IgD-negative memory B cell (primary cell): ENCODE measurements at regions not wholly inside any gene's neighbourhood (a gene's known extent, or its start where the extent isn't known, plus 50 kb on each side); places are given as distances from the start of the nearest gene placed in this dataset.

Experiments
- H3K27ac Mint-ChIP-seq, 3 donors: one replicate each; pipeline ENCODE4 v1.8.0; 2020 to 2022; ENCODE audit warnings: mild to moderate bottlenecking in 3 of 3, mixed read lengths in 3 of 3, moderate library complexity in 1 of 3
- H3K27me3 Mint-ChIP-seq: one replicate; pipeline ENCODE4 v1.8.0; 2021; ENCODE audit warnings: mixed read lengths
- H3K36me3 Mint-ChIP-seq: one replicate; pipeline ENCODE4 v1.8.0; 2020; ENCODE audit warnings: mild to moderate bottlenecking, mixed read lengths
- H3K4me1 Mint-ChIP-seq, 3 donors: one replicate each; pipeline ENCODE4 v1.8.0; 2020 to 2022; ENCODE audit warnings: mixed read lengths in 3 of 3, mild to moderate bottlenecking in 1 of 3
- H3K4me3 Mint-ChIP-seq, 4 donors: one replicate each; pipeline ENCODE4 v1.8.0; 2020 to 2022; ENCODE audit warnings: mild to moderate bottlenecking in 4 of 4, mixed read lengths in 4 of 4, moderate library complexity in 3 of 4
- H3K9me3 Mint-ChIP-seq, 3 donors: one replicate each; pipeline ENCODE4 v1.8.0; 2020 to 2021; ENCODE audit warnings: mixed read lengths in 3 of 3, mild to moderate bottlenecking in 1 of 3

DNA sequence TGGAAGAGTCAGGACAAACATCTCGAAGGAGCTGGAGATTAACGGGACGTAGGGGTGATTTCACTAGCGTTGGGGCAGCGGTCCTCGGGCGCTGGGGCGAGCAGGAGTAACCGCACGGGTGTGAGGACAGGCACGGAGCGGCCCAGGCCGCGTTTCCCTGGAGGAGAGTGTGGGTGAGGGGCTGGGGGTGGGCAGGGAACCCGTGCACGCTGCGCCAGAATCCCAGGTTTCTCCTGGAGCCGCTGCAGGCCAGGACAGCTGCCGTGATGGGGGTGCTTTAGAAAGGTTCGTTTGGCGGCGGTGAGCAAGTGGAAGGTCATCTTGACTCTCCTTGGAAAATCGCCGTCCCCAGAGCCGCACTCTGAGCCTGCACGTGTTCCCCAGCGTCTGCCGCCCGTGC lies 290.2 kb upstream of the IRX1 start:
- Mint-ChIP-seq H3K4me1 (no peaks in the 10 kb centered on the region), H3K27ac (no peak overlapping the region), H3K36me3 (peaks cover 3% of the 10 kb centered on the region), H3K9me3 (peaks cover 2 to 10% (median 6%) of the 10 kb centered on the region in 3 donors), H3K4me3 (no peak overlapping the region), H3K27me3 (peaks cover 2% of the 10 kb centered on the region)

DNA sequence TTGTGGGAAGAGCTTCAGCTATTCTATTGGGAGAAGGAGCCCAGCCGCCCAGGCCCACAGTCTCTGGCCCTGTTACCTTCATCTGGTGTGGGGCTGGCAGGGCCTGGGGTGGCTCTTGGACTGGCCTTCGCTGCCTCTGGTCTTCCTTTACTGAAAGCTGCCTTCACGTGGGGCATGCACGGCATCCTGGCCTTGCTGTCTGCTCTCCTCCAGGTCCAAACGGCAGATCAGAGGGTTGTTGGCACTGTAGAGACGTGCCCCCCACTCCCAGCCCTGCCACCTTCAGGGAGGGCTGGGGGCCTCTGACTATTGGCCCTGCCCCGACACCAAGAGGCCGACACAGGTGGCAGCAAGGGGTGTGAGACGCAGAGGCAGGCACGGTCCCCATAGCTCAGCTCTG lies 291.3 kb upstream of the IRX1 start:
- no peak overlapping the region for H3K4me3 Mint-ChIP-seq
- H3K27me3 Mint-ChIP-seq, result peaks cover 2% of the 10 kb centered on the region
- peaks cover 2 to 10% (median 6%) of the 10 kb centered on the region in 3 donors for H3K9me3 Mint-ChIP-seq
- no peak overlapping the region for H3K27ac Mint-ChIP-seq
- H3K4me1 Mint-ChIP-seq, result no peaks in the 10 kb centered on the region
- H3K36me3 Mint-ChIP-seq, result peaks cover 3% of the 10 kb centered on the region

DNA sequence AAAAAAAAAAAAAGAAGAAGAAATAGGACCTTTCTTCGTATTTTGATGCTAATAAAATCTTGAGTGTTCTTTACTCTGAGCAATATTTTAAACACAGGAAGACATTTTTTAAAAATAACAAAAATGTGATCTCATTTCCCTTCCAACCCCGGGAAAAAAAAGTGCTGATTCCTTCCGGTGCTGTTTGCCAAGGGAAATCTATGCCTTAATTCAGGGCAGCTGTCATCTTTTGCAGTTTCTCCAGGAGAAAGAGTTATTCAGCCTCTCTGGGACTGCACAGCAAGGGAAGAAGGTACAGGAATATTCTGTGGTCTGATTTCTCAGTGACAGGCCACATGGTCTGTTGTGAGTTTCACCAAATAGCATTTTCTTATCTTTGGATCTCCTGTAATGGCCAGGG lies 291.9 kb upstream of the IRX1 start:
- Mint-ChIP-seq H3K9me3 (peaks cover 2 to 10% (median 3%) of the 10 kb centered on the region in 3 donors), H3K27ac (no peak overlapping the region)

DNA sequence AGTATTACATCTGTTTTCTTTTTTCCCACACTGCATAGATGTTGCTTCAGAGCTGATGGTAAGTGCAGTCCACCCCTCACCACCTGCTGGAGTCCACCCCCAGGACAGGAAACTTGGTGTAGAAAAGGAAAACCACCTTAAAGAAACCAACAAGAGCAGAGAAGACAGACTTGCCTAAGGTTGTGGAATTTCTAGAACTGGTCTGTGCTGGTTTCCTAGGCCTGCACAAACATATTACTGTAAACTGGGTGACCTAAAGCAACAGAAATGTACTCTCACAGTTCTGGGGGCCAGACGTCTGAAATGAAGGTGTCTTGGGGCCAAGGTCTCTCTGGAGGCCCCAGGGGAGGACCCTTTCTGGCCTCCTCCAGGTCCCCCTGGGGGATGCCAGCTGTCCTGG lies 293.4 kb upstream of the IRX1 start:
- Mint-ChIP-seq H3K9me3 (peaks cover 0 to 6% (median 2%) of the 10 kb centered on the region in 3 donors), H3K4me1 (no peaks in the 10 kb centered on the region), H3K4me3 (no peak overlapping the region), H3K36me3 (peaks cover 4% of the 10 kb centered on the region), H3K27me3 (peaks cover 2% of the 10 kb centered on the region), H3K27ac (no peak overlapping the region)

More for the DNA sequence above, 291.9 kb upstream of the IRX1 start:
- Mint-ChIP-seq H3K4me1 (no peaks in the 10 kb centered on the region), H3K4me3 (no peak overlapping the region), H3K36me3 (peaks cover 3% of the 10 kb centered on the region), H3K27me3 (peaks cover 2% of the 10 kb centered on the region)

DNA sequence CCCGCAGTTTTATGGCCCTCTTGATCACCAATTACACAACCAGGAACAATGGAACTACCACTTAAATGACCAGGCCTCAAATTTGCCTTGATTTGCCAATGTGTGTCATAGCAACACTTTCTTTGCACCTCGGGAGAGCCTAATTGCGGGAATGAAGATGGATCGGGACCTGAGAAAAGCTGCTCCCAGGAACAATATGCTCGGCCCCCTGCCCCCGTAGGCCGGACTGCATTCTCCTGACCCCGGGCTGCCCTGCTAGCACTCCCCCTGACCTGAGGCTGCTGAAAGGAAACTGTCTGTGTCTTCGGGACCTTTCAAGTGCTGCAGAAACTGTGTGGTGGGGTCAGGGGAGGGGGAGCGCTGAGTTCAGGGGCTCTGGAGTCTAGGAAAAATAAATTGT lies 294.3 kb upstream of the IRX1 start:
- Mint-ChIP-seq H3K36me3 (peaks cover 6% of the 10 kb centered on the region), H3K27me3 (peaks cover 2% of the 10 kb centered on the region), H3K4me3 (no peak overlapping the region), H3K4me1 (no peaks in the 10 kb centered on the region), H3K27ac (no peak overlapping the region), H3K9me3 (peaks cover 0 to 6% (median 2%) of the 10 kb centered on the region in 3 donors)

DNA sequence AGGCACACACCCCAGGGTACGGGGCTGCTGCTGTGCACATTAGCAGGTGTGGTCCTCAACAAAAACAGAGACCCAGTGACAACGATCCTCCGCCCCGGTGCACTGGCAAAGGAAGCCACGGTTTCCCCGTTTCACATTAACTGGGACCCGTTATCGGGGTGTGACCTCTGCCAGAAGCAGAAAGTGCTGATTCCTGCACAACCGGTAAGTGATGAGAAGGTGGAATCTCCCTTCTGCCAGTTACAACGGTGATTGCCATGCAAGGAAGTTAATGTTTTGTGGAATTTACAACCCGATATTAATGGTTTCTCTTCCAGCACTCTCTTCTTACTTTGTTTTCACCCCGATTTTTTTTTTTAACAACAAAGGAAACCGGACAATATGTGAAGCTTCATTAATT lies 294.9 kb upstream of the IRX1 start:
- Mint-ChIP-seq H3K27ac (no peak overlapping the region), H3K27me3 (peaks cover 2% of the 10 kb centered on the region), H3K36me3 (peaks cover 6% of the 10 kb centered on the region), H3K4me3 (no peak overlapping the region), H3K9me3 (peaks cover 0 to 6% (median 2%) of the 10 kb centered on the region in 3 donors), H3K4me1 (no peaks in the 10 kb centered on the region)

DNA sequence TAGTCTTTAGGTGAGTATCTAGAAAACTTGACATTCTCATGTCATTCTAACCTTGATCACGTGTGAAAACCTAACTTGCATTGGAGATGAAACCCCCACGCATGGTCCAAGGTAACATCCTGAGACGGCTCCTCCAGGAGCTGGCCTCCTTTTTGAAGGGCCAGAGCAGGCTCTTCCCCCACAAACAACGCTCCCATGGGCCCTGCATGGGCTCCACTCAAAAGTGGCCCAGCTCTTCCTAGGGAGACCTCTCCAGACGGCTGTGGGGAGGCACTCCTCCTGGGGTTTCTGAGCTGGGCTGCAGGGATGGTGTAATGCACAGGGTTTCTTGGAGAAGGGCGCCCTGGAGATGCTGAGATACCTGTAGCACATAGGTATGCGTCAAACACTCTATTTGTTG lies 296.2 kb upstream of the IRX1 start:
- Mint-ChIP-seq H3K4me1 (no peaks in the 10 kb centered on the region), H3K36me3 (peaks cover 3% of the 10 kb centered on the region), H3K9me3 (peaks cover 0 to 8% (median 2%) of the 10 kb centered on the region in 3 donors), H3K27me3 (peaks cover 2% of the 10 kb centered on the region), H3K4me3 (no peak overlapping the region), H3K27ac (no peak overlapping the region)

DNA sequence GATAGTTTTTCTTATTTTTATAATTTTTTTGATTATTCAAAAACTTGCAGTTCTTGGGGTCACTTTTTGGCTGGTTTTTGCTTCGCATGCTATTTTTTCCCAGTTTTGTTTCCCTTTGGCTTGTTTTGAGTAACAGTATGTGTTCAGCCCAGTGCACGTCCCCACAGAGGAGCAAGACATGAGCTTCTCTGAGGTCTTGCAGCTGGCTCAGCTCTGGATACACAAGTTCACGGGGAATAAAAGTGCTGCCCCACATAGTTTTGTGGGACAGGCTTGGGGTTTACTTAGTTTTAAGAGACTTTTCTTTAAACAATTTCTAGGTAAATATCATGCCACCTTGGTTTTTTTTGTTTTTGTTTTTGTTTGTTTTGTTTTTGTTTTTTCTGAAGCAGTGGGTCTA lies 297.8 kb upstream of the IRX1 start:
- Mint-ChIP-seq H3K27ac (no peak overlapping the region), H3K27me3 (peaks cover 2% of the 10 kb centered on the region), H3K9me3 (peaks cover 0 to 13% (median 0%) of the 10 kb centered on the region in 3 donors), H3K4me3 (no peak overlapping the region), H3K4me1 (no peaks in the 10 kb centered on the region), H3K36me3 (peaks cover 3% of the 10 kb centered on the region)

DNA sequence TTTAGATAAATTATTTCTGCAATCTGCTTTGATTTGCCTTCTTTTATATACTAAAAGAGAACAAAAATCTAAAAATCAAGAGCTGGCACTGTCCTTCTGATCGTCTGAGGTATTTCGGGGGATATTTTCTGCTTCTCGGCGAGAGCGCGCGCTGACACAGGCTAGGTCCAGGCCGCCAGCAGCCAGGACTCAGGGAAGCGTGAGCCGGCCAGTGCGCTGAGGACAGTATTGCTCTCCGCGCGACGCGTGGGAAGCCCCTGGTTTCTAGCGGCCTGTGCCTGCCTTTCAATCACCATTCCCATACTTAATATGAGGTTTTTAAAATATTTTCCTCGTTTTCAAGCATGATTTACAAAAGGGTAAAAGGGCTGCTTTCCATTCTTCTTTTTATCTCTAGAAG lies 307.3 kb upstream of the IRX1 start:
- H3K36me3 Mint-ChIP-seq, result no peaks in the 10 kb centered on the region
- H3K27me3 Mint-ChIP-seq, result no peaks in the 10 kb centered on the region
- peaks cover 0 to 11% (median 2%) of the 10 kb centered on the region in 3 donors for H3K9me3 Mint-ChIP-seq
- H3K27ac Mint-ChIP-seq, result no peak overlapping the region
- no peak overlapping the region for H3K4me3 Mint-ChIP-seq
- H3K4me1 Mint-ChIP-seq, result no peaks in the 10 kb centered on the region

DNA sequence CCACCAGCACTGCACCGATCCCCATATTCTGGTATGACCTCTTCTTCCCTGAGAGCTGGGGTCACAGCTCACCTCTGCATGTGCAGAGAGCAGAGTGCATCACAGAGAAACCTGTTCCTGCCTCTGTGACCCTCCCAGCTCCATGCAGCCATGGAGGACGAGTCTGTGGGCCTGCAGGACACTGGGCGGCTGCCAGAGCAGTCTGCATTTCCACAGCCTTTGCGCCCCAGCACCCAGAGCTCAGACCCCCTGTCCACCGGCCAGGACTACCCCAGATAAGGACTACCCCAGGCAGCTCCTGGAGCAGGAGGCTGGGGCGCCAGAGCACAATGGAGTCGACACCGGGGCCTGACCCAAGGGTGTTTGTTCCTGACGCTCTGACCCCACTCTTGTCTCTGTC lies 308.1 kb upstream of the IRX1 start:
- Mint-ChIP-seq H3K4me1 (no peaks in the 10 kb centered on the region), H3K9me3 (peaks cover 0 to 8% (median 2%) of the 10 kb centered on the region in 3 donors), H3K4me3 (no peak overlapping the region), H3K27me3 (no peaks in the 10 kb centered on the region), H3K27ac (no peak overlapping the region), H3K36me3 (no peaks in the 10 kb centered on the region)

DNA sequence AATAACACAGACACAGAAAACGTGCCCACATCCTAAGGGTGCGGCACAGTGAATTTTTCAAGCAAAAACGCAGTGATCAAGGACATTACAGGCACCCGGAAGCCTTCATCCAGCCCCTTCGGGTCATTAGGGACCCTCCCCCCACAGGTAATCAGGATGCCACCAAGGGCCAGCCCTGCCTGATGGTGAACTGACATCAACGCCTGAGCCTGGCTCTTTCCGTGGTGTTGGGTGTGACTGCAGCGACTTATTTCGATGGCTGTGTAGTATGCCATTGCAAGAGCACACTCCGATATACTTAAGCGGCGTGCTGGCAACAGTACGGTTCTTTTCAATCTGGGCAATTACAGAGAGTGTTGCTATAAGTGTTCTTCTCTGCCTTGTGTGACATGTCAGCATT lies 310.0 kb upstream of the IRX1 start:
- peaks cover 2 to 7% (median 3%) of the 10 kb centered on the region in 3 donors for H3K9me3 Mint-ChIP-seq
- H3K27me3 Mint-ChIP-seq, result no peaks in the 10 kb centered on the region
- no peak overlapping the region for H3K27ac Mint-ChIP-seq
- H3K4me3 Mint-ChIP-seq, result no peak overlapping the region
- H3K4me1 Mint-ChIP-seq, result no peaks in the 10 kb centered on the region
- H3K36me3 Mint-ChIP-seq, result no peaks in the 10 kb centered on the region

DNA sequence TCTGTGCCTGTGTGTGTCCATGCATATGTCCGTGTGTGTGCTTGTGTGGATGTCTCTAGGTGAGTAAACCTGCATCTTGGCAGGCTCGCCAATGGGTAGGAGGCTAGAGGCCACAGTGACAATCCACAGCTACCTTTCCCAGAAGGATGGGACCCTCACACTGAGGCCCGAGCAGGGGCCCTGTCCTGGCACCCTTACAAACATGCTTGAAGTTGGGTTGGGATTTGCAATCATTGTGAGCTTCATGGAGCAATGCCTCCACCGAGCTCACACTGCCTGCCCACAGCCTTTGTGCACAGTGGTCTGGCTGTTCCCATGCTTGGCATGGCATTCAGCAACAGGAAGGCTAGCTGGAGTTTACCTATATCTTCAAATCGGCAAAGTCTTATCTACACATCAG lies 311.1 kb upstream of the IRX1 start:
- Mint-ChIP-seq H3K9me3 (peaks cover under 1 to 4% (median 2%) of the 10 kb centered on the region in 3 donors), H3K4me3 (no peak overlapping the region), H3K27me3 (no peaks in the 10 kb centered on the region), H3K27ac (no peak overlapping the region), H3K4me1 (no peaks in the 10 kb centered on the region), H3K36me3 (no peaks in the 10 kb centered on the region)

DNA sequence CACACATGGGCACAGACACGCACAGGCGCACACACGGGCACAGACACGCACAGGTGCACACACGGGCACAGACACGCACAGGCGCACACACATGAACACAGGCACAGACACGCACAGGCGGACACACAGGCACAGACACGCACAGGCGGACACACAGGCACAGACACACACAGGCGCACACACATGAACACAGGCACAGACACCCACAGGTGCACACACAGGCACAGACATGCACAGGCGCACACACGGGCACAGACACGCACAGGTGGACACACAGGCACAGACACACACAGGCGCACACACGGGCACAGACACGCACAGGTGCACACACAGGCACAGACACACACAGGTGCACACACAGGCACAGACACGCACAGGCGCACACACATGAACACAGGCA lies 312.8 kb upstream of the IRX1 start:
- no peaks in the 10 kb centered on the region for H3K4me1 Mint-ChIP-seq
- no peak overlapping the region for H3K27ac Mint-ChIP-seq
- no peak overlapping the region for H3K4me3 Mint-ChIP-seq
- no peaks in the 10 kb centered on the region for H3K36me3 Mint-ChIP-seq
- no peaks in the 10 kb centered on the region for H3K27me3 Mint-ChIP-seq
- peaks cover 0 to 4% (median 0%) of the 10 kb centered on the region in 3 donors for H3K9me3 Mint-ChIP-seq

DNA sequence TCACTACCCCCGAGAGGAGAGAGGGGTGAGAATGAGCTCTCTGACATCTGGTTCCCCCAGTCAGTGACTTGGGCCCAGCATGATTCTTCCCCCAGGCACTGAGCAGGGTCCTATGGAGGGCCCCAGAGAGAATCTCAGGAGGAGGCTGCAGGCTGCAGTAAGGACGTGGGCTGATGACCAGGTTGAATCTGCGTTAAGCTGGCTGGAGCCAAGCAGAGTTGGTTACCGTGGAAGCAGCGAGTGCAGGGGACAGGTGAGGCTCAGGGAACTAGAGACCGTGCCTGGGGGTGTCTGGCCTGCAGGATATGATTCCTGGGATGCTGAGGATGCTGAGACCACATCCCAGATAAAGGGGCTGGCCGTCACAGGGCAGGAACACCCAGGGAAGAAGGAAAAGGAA lies 314.3 kb upstream of the IRX1 start:
- no peak overlapping the region for H3K4me3 Mint-ChIP-seq
- no peaks in the 10 kb centered on the region for H3K36me3 Mint-ChIP-seq
- no peak overlapping the region for H3K27ac Mint-ChIP-seq
- H3K9me3 Mint-ChIP-seq, result peaks cover 0 to 4% (median 0%) of the 10 kb centered on the region in 3 donors
- H3K27me3 Mint-ChIP-seq, result no peaks in the 10 kb centered on the region
- no peaks in the 10 kb centered on the region for H3K4me1 Mint-ChIP-seq

DNA sequence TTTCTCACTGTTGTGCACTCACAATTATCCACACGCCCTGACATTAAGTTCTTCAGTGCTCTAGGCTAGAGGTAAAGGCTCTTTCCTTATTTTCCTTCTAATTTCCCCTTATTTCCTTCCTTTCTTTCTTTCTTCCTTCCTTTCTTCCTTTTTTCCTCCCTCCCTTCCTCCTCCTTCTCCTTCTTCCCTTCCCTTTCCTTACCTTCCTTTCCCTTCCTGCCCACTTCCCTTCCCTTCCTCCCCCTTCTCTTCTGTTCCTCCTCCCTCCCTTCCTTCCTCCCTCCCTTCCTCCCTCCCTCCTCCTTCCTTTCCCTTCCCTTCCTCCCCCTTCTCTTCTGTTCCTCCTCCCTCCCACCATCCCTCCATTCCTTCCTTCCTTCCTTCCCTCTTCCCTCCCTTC lies 317.0 kb upstream of the IRX1 start:
- no peak overlapping the region for H3K4me3 Mint-ChIP-seq
- H3K27me3 Mint-ChIP-seq, result no peaks in the 10 kb centered on the region
- peaks cover 2 to 7% (median 4%) of the 10 kb centered on the region in 3 donors for H3K9me3 Mint-ChIP-seq
- no peak overlapping the region for H3K27ac Mint-ChIP-seq
- H3K4me1 Mint-ChIP-seq, result peaks cover 0 to 1% (median 0%) of the 10 kb centered on the region in 3 donors
- no peaks in the 10 kb centered on the region for H3K36me3 Mint-ChIP-seq

DNA sequence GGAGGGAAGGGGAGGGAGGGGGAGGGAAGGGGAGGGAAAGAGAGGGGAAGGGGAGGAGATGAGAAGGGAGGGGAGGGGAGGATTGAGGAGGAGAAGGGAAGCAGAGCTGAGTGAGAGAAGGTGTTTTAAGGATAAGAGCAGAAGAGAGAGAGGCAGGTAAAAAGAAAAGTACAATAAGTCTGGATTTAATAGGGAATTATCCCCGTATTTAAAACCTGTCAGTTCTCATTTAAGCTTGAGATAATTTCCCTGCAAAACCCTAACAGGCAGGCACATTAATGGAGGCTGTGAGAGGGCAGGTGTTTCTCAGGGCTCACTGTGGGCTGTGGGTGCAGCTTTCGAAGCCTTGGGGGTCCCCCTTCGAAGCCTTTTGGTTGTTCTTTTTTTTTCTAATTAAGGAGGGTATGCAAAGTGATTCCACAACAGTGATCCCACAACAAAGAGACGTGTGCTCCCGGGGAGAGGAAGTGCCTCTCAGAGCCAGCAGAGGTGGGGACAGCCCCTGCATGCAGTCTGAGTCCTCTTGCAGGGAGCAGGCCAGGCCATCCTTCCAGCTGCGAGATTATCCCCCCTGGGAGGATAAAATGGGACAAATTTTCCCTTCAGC lies 317.9 kb upstream of the IRX1 start:
- Mint-ChIP-seq H3K9me3 (peaks cover 2 to 7% (median 4%) of the 10 kb centered on the region in 3 donors), H3K27me3 (no peaks in the 10 kb centered on the region), H3K4me3 (no peak overlapping the region), H3K4me1 (peaks cover 0 to 1% (median 0%) of the 10 kb centered on the region in 3 donors), H3K27ac (no peak overlapping the region), H3K36me3 (no peaks in the 10 kb centered on the region)
